Progenitor cell of endocrine pancreas (in vitro differentiated cells): ENCODE measurements at regions not wholly inside any gene's neighbourhood (a gene's known extent, or its start where the extent isn't known, plus 50 kb on each side); places are given as distances from the start of the nearest gene placed in this dataset.

ENCODE experiments used
- DNase-seq: peaks from one replicate; pipeline ENCODE4 v3.0.0; 2021; ENCODE audit warnings: low spot score; ENCODE audit not compliant: unreplicated experiment
- H3K27ac Mint-ChIP-seq: 2 replicates; pipeline ENCODE4 v1.8.0; 2021; ENCODE audit warnings: mild to moderate bottlenecking, moderate library complexity, mixed read lengths
- H3K27me3 Mint-ChIP-seq: 2 replicates; pipeline ENCODE4 v1.8.0; 2021; ENCODE audit warnings: mixed read lengths
- H3K36me3 Mint-ChIP-seq: 2 replicates; pipeline ENCODE4 v1.8.0; 2022; ENCODE audit warnings: mixed read lengths; ENCODE audit not compliant: insufficient read depth
- H3K4me1 Mint-ChIP-seq: 2 replicates; pipeline ENCODE4 v1.8.0; 2021; ENCODE audit warnings: low read depth, mixed read lengths
- H3K4me3 Mint-ChIP-seq: 2 replicates; pipeline ENCODE4 v1.8.0; 2021; ENCODE audit warnings: low read depth, mild to moderate bottlenecking, moderate library complexity, mixed read lengths
- H3K9me3 Mint-ChIP-seq: 2 replicates; pipeline ENCODE4 v1.8.0; 2021; ENCODE audit warnings: low read depth, mixed read lengths
- CTCF ChIP-seq: fragments of 200-600 bp; sonication (generic); IDR thresholded peaks from one replicate; pipeline ENCODE4 v1.5.0; 2021; ENCODE audit warnings: antibody characterized with exemption, mild to moderate bottlenecking; ENCODE audit not compliant: unreplicated experiment

- TF ChIP-seq CTCF = no peak
- no peak overlapping the region for H3K4me3 Mint-ChIP-seq
- no peaks in the 10 kb centered on the region for H3K9me3 Mint-ChIP-seq
- H3K36me3 Mint-ChIP-seq = no peaks in the 10 kb centered on the region
- H3K4me1 Mint-ChIP-seq = peaks cover 31% of the 10 kb centered on the region
- no peak for DNase-seq
- no peaks in the 10 kb centered on the region for H3K27me3 Mint-ChIP-seq
- no peak overlapping the region for H3K27ac Mint-ChIP-seq
These were observed 162.4 kb upstream of the TUT7 start for GRCh38 chr9:86516564-86516963.

DNA sequence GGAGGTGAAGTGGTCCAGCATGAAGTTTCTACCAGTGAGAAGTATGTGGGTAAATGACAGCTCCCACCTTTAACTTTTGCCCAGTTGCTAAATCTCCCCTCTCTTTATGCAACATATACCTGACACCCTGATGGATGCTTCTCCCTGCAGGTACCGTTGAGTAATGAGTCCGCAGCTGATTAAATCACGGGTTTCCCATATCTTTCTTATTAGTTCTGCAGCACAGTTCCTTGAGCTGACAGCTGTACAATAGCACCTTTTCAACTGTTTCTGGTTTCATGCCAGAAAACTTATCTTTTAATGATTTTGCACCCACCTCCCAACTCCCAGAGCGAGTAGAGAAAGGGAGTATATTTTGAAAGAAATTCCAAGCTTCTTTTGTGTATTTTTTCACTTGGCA lies 161.0 kb upstream of the TUT7 start:
- Mint-ChIP-seq H3K4me3 (no peak overlapping the region), H3K27me3 (no peaks in the 10 kb centered on the region), H3K36me3 (no peaks in the 10 kb centered on the region), H3K4me1 (peaks cover 31% of the 10 kb centered on the region), H3K9me3 (no peaks in the 10 kb centered on the region), H3K27ac (peak overlapping the region; percentile 29)
- TF ChIP-seq CTCF = no peak
- no peak for DNase-seq

- H3K27ac Mint-ChIP-seq = no peak overlapping the region
- TF ChIP-seq CTCF = no peak
- peaks cover 31% of the 10 kb centered on the region for H3K4me1 Mint-ChIP-seq
- no peaks in the 10 kb centered on the region for H3K36me3 Mint-ChIP-seq
- no peaks in the 10 kb centered on the region for H3K9me3 Mint-ChIP-seq
- no peak for DNase-seq
- H3K27me3 Mint-ChIP-seq = no peaks in the 10 kb centered on the region
- no peak overlapping the region for H3K4me3 Mint-ChIP-seq
These were observed 159.2 kb upstream of the TUT7 start for GRCh38 chr9:86513429-86513828.

- H3K9me3 Mint-ChIP-seq = no peaks in the 10 kb centered on the region
- H3K27me3 Mint-ChIP-seq = no peaks in the 10 kb centered on the region
- TF ChIP-seq CTCF = no peak
- H3K4me3 Mint-ChIP-seq = no peak overlapping the region
- H3K4me1 Mint-ChIP-seq = peaks cover 31% of the 10 kb centered on the region
- H3K27ac Mint-ChIP-seq = no peak overlapping the region
- no peaks in the 10 kb centered on the region for H3K36me3 Mint-ChIP-seq
- DNase-seq = no peak
These were observed 158.7 kb upstream of the TUT7 start for GRCh38 chr9:86512929-86513328.

DNA sequence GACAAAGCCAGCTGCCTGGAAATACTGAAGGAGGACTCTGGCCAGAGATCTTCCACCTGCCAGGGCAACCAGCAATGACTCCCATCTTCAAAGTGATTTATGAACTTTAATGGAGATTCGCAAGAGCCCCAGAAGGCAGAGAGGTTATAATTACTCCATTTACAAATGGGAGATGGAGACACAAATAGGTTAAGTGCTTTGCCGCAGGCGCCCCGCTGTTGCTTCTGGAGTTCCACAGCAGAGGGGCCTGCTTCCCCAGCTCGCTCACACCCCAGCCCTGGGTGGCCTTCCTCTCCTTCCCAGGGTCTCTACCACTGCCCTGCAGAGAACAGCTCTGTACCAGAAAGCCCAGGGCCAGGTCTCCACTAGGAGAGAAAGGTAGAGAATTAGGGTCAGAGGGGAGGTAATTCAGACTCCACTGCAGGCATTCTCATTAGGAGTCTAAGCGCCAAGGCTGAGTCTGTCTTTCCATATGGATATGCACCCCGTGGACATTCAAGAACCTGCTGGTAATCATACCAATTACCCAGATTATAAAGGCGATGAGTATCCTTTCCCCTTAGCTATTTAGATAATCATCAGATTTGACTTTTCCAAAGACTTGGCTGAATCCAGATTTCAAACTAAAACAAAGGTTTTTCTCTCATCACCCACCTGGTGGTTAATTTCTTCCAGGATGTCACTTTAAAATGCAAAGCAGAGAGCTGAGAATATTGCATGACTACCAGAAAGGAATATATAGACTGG lies 157.6 kb upstream of the TUT7 start:
- no peak for DNase-seq
- H3K9me3 Mint-ChIP-seq = no peaks in the 10 kb centered on the region

More for the DNA sequence above, 157.6 kb upstream of the TUT7 start:
- Mint-ChIP-seq H3K4me3 (no peak overlapping the region), H3K27me3 (no peaks in the 10 kb centered on the region), H3K27ac (no peak overlapping the region), H3K4me1 (peaks cover 27% of the 10 kb centered on the region), H3K36me3 (no peaks in the 10 kb centered on the region)
- no peak for TF ChIP-seq CTCF
